ENCODE measurements at regions not wholly inside any gene's neighbourhood (a gene's known extent, or its start where the extent isn't known, plus 50 kb on each side); places are given as distances from the start of the nearest gene placed in this dataset.

DNA sequence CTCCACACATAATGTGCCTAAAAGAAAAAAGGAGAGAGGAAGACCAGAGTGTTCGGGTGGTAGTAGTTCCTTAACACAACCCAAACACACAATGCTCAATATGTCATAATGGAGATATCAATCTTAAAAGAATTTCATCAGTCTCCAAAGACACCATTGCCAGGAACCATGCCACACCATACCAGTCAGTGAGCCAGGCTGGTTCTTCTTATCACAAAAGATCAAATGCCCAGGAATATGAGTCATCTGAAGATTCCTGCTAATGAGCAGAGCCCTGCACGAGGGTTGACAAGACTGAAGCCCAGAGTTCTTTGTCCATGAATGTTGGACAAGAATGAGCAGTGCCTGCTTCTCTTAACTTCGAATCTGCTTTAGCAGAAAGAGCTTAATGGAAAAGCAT lies 262.3 kb downstream of the ZNF516 start:
- H3K36me3 ChIP-seq (replicated peaks; ENCODE audit: control insufficient read depth, insufficient read depth, low read length), result no peaks in the 10 kb centered on the region
- no peaks in the 10 kb centered on the region for H3K27me3 ChIP-seq (ENCODE audit: control insufficient read depth, insufficient read depth, low read length)
- no peak overlapping the region for H3K4me3 ChIP-seq (ENCODE audit: insufficient read depth, low read depth, low read length)
- DNase-seq, result no peak

DNA sequence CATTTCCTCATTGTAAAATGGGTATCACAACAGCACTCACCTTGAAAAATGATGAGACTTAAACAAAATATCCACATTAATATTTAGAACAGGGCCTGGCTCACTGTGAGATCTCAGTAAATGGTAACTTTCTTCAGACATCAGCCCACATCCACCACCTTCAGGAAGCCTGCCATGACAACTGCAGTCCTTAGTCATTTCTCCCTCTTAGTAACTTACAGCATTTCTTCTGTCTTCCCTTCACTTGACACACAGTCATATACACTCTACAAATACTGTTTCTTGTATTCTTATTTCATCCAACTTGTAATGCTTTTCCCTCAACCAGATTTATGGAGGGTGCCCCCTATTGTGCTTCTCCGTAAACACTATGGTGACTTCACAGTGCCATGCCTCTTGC lies 263.0 kb downstream of the ZNF516 start:
- DNase-seq, result no peak
- no peaks in the 10 kb centered on the region for H3K36me3 ChIP-seq (replicated peaks; ENCODE audit: control insufficient read depth, insufficient read depth, low read length)
- H3K4me3 ChIP-seq (ENCODE audit: insufficient read depth, low read depth, low read length), result no peak overlapping the region

DNA sequence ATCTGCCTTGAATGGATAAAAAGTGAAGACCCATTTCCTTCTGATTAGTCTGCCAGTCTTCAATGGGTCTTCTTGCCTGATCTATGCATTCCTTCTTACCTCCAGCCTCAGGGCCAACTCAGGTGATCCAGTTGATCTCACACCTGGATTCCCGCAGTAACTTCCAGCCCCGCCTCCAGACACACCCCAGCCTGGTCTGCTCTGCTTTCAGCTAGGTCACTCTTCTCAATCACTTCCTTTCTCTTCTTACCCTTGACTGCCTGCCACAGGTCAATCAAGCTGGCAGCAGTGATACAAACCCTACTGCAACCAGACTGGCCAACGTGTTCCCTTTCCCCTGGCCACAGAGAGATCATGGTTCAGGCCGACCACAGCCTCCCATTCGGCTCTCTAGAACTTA lies 263.6 kb downstream of the ZNF516 start:
- no peaks in the 10 kb centered on the region for H3K27me3 ChIP-seq (ENCODE audit: control insufficient read depth, insufficient read depth, low read length)
- no peaks in the 10 kb centered on the region for H3K36me3 ChIP-seq (replicated peaks; ENCODE audit: control insufficient read depth, insufficient read depth, low read length)
- no peak overlapping the region for H3K4me3 ChIP-seq (ENCODE audit: insufficient read depth, low read depth, low read length)
- DNase-seq, result no peak

More for the DNA sequence above, 263.0 kb downstream of the ZNF516 start:
- no peaks in the 10 kb centered on the region for H3K27me3 ChIP-seq (ENCODE audit: control insufficient read depth, insufficient read depth, low read length)

DNA sequence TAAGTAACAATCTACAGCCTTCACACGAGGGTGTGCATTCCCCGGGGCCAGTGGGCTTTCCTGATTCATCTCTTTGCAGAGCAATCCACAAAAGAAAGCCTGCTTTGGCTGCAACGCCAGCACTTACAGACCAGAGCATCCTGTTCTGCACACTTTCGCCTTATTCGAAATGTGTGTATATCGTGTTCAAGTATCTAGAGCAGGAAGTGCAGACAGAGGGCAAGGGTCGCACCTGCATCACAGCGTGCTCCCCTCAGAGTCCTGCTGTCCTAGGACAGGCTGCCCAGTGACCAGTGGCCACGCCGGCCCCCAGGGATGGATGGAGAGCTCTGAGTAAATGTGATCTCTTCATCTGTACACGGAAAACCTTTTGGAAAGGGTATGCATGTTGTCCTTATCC lies 264.3 kb downstream of the ZNF516 start:
- H3K36me3 ChIP-seq (replicated peaks; ENCODE audit: control insufficient read depth, insufficient read depth, low read length), result no peaks in the 10 kb centered on the region
- H3K27me3 ChIP-seq (ENCODE audit: control insufficient read depth, insufficient read depth, low read length), result no peaks in the 10 kb centered on the region
- no peak overlapping the region for H3K4me3 ChIP-seq (ENCODE audit: insufficient read depth, low read depth, low read length)
- DNase-seq, result no peak

DNA sequence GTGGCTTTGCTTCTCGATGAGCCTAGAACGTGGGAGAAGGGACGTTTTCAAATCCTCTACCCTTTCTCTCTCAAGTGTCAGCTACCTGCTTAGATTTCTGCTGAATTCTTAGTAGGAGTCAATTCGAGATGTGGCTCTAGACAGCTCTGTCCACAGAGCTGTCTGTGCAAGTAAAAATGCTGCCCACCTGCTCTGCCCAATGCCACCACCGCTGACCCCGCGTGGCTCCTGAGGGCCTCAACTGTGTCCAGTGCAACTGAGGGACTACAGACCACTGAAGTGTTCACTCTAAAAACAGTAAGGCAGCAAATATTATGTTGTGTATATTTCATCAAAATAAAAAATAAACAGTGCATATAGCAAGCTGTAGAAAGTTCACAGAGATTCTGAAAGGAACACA lies 266.3 kb downstream of the ZNF516 start:
- Histone ChIP-seq H3K36me3 (replicated peaks; ENCODE audit: control insufficient read depth, insufficient read depth, low read length) (no peaks in the 10 kb centered on the region), H3K4me3 (ENCODE audit: insufficient read depth, low read depth, low read length) (no peak overlapping the region), H3K27me3 (ENCODE audit: control insufficient read depth, insufficient read depth, low read length) (no peaks in the 10 kb centered on the region)
- no peak for DNase-seq

DNA sequence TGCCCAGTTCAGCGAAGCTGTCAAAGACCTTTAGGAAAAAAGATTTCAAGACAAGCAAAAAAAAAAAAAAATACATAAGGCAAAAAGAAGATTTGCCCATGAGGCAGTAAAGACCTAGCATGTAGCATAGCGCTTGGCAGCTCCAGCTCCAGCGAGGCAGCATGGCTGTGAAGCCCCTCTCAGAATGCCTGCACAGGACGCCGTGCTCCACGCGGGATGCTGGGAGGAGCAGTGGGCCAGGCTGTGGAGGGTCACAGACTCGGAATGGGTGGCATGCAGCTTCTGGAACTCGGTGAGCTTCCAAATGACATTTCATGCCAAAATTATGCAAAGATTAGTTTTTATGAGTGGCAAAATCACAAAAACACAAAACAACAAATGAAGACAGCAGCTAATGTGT lies 267.3 kb downstream of the ZNF516 start:
- H3K36me3 ChIP-seq (replicated peaks; ENCODE audit: control insufficient read depth, insufficient read depth, low read length), result no peaks in the 10 kb centered on the region
- H3K27me3 ChIP-seq (ENCODE audit: control insufficient read depth, insufficient read depth, low read length), result no peaks in the 10 kb centered on the region
- DNase-seq, result no peak
- H3K4me3 ChIP-seq (ENCODE audit: insufficient read depth, low read depth, low read length), result no peak overlapping the region

DNA sequence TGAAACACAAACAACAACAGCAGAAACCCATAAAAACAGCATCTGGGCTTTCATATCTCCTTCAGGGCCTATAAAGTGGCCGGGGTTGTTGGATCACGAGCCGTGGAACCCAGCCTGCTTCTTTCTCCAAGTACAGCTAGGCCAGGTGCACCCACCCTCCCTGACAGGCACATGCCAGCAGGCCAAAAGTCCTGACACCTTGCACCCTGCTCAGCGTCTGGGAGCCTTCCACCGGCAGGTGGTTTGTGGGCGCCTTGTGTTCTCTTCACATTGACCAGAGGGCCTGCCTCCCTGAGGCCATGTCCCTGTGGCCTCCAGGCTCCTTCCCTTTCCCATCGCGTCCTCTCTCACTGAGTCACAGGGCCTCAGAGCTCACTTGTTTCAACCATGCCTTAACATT lies 271.6 kb downstream of the ZNF516 start:
- H3K27me3 ChIP-seq (ENCODE audit: control insufficient read depth, insufficient read depth, low read length), result no peaks in the 10 kb centered on the region

DNA sequence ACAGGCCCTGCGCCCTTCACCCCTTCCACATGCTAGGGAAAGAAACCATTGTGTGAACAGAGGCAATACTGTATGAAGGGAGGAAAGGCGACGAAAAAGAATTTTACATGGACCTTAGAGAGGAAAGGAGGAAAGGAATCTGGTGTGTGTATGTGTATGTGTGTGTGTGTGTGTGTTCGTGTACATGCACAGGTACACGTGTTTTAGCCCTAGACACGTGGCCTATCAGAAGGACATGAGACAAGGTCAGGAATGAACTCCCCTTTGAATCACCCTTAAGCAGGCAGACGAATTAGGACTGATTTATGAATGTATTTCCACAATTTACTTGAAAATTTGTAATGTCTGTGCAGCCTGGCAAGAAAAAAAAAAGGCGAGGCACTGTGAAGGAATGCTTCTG lies 276.0 kb downstream of the ZNF516 start:
- Histone ChIP-seq H3K36me3 (replicated peaks; ENCODE audit: control insufficient read depth, insufficient read depth, low read length) (no peaks in the 10 kb centered on the region), H3K27me3 (ENCODE audit: control insufficient read depth, insufficient read depth, low read length) (no peaks in the 10 kb centered on the region), H3K4me3 (ENCODE audit: insufficient read depth, low read depth, low read length) (no peak overlapping the region)
- no peak for DNase-seq

More for the DNA sequence above, 271.6 kb downstream of the ZNF516 start:
- no peak for DNase-seq
- H3K36me3 ChIP-seq (replicated peaks; ENCODE audit: control insufficient read depth, insufficient read depth, low read length), result no peaks in the 10 kb centered on the region
- H3K4me3 ChIP-seq (ENCODE audit: insufficient read depth, low read depth, low read length), result no peak overlapping the region

DNA sequence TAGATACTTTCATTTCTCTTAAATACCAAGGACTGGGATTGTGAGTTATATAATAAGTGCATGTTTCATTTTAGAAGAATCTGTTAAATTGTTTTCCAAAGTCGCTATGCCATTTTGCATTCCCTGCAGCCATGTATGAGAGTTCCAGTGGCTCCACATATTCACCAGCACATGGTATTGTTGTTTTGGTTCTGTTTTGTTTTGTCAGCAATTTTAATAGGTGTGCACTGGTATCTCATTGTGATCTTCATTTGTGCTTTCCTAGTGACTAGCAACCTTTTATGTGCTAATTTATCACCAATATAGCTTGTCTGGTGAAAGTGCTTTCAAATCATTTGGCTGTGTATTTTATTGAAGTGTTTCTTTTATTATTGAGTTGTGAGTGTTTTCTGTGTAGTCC lies 278.9 kb downstream of the ZNF516 start:
- Histone ChIP-seq H3K4me3 (ENCODE audit: insufficient read depth, low read depth, low read length) (no peak overlapping the region), H3K36me3 (replicated peaks; ENCODE audit: control insufficient read depth, insufficient read depth, low read length) (no peaks in the 10 kb centered on the region), H3K27me3 (ENCODE audit: control insufficient read depth, insufficient read depth, low read length) (no peaks in the 10 kb centered on the region)
- no peak for DNase-seq

DNA sequence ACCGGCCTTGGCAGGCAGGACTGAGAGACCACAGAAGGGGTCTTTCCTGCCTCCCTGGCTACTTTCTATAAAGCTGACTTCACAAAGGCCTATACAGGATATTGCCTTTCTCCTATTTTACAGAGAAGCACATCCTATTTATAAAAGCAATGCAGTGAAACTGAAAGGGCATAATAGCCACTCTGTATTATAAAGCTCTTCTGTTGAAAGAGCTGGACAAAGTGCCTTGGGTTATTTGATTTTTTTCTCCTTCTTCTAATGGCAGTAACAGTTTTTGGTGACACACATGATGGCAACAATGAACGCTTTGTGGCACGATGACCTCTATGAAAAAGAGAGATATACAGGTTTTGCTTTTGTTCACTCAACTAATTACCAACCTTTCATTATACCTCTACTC lies 281.1 kb downstream of the ZNF516 start:
- Histone ChIP-seq H3K4me3 (ENCODE audit: insufficient read depth, low read depth, low read length) (no peak overlapping the region), H3K36me3 (replicated peaks; ENCODE audit: control insufficient read depth, insufficient read depth, low read length) (no peaks in the 10 kb centered on the region)

DNA sequence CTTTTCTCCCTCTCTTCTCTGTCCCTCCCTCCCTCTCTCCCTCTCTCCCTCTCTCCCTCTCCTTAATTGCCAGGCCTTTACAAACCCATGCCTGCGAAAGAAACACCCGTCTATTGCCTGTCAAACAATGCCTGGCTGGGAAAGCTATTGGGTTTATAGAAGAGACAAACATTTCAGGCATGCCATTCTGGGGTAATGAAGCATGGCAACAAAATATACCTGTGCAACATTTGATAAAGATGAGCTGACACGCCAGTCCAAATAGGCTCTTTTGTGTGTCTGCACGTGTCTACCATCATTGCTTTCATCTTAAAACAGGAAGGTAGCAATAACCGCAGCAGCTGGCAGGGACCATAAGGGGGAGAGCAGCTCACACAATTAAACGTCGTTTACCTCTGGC lies 282.1 kb downstream of the ZNF516 start:
- no peak for DNase-seq
- Histone ChIP-seq H3K36me3 (replicated peaks; ENCODE audit: control insufficient read depth, insufficient read depth, low read length) (no peaks in the 10 kb centered on the region), H3K27me3 (ENCODE audit: control insufficient read depth, insufficient read depth, low read length) (no peaks in the 10 kb centered on the region), H3K4me3 (ENCODE audit: insufficient read depth, low read depth, low read length) (no peak overlapping the region)

More for the DNA sequence above, 281.1 kb downstream of the ZNF516 start:
- no peaks in the 10 kb centered on the region for H3K27me3 ChIP-seq (ENCODE audit: control insufficient read depth, insufficient read depth, low read length)
- DNase-seq, result no peak

DNA sequence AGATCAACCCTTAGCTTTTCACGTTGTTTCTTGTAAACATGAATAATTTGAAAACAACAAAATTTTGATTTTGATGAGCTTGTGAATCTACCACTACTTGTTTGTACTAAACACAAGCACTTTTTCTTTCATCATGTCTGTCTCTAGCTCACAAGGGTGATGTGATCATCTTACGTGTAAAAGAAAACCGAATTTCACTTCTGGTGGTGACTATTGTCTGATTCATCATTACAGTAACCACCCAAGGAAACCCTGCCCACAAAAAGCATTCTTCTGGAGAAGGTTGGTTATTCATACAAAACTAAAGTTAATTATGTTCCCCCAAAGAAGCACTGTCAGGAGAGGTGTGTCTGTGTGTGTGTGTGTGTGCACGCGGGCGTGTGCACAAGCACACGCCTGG lies 285.4 kb downstream of the ZNF516 start:
- H3K27me3 ChIP-seq (ENCODE audit: control insufficient read depth, insufficient read depth, low read length), result no peaks in the 10 kb centered on the region
- no peak overlapping the region for H3K4me3 ChIP-seq (ENCODE audit: insufficient read depth, low read depth, low read length)
- H3K36me3 ChIP-seq (replicated peaks; ENCODE audit: control insufficient read depth, insufficient read depth, low read length), result no peaks in the 10 kb centered on the region
- DNase-seq, result no peak

DNA sequence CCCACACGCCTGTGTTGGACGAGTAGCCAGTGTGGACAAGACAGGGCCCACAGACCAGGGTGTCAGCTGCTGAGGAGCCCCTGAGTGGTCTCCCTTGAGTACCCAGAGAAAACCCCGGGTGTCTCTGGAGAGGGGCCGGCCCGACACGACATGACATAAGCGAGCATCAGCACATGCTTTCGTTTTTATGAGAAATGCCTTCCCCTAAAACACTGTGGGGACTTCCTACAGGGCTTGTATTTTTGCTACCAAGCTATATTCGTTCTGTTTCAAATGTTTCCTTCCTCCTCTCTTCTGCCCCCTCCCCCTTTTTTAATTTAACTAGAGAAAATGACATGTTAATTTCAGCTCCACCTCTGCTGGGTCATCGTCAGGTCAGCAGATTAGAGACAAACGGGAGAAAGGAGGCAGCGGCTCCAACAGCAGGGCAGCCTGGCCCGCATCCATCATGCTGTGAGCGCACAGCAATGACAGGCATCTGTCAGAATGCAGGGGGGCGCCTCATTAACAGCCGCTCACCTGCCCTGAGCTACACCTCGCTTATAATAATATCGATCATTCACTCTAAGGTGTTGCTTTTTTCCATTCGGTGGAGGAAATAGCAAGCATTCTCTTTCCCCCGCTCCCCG lies 286.2 kb downstream of the ZNF516 start:
- H3K27me3 ChIP-seq (ENCODE audit: control insufficient read depth, insufficient read depth, low read length), result no peaks in the 10 kb centered on the region
- no peak overlapping the region for H3K4me3 ChIP-seq (ENCODE audit: insufficient read depth, low read depth, low read length)
- H3K36me3 ChIP-seq (replicated peaks; ENCODE audit: control insufficient read depth, insufficient read depth, low read length), result no peaks in the 10 kb centered on the region
- DNase-seq, result peak; percentile 37

DNA sequence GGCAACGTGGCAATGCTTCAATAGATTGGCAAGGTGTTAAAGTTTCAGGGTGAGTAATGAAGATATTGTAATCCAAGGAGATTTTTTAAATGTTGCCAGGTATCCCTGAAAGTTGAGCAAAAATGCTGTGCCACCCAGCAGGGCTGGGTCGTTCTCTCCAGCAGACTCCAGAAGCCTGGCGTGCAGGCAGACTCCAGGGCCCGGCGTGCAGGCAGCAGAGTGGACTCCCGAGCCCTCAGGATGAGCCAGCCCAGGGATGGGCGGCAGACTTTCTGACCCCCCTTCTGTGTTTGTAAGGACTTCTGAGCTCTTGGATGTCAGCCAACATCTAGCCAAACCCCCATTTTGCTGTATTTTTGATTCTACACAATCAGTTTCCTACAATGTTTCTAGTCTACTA lies 289.1 kb downstream of the ZNF516 start:
- Histone ChIP-seq H3K36me3 (replicated peaks; ENCODE audit: control insufficient read depth, insufficient read depth, low read length) (no peaks in the 10 kb centered on the region), H3K4me3 (ENCODE audit: insufficient read depth, low read depth, low read length) (no peak overlapping the region), H3K27me3 (ENCODE audit: control insufficient read depth, insufficient read depth, low read length) (no peaks in the 10 kb centered on the region)
- no peak for DNase-seq

DNA sequence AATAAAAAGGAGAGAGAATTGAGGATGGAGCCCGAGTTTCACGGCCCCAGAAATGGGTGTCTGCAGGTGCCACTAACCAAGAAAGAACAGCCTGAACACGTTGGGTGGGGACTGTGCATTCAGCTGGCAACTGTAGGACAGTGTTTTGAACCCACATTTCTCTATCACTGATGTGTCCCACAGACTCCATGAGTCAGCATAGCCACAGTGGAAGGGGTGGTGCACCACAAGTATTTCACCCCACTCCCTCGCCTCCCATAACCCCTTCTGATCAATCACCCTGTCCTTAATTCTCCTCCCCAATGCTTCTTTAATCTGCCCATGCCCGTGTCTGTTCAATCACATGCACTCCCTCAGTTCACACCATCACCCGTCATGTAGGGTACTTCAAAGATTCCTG lies 291.5 kb downstream of the ZNF516 start:
- Histone ChIP-seq H3K27me3 (ENCODE audit: control insufficient read depth, insufficient read depth, low read length) (no peaks in the 10 kb centered on the region), H3K36me3 (replicated peaks; ENCODE audit: control insufficient read depth, insufficient read depth, low read length) (no peaks in the 10 kb centered on the region), H3K4me3 (ENCODE audit: insufficient read depth, low read depth, low read length) (no peak overlapping the region)
- DNase-seq, result no peak

DNA sequence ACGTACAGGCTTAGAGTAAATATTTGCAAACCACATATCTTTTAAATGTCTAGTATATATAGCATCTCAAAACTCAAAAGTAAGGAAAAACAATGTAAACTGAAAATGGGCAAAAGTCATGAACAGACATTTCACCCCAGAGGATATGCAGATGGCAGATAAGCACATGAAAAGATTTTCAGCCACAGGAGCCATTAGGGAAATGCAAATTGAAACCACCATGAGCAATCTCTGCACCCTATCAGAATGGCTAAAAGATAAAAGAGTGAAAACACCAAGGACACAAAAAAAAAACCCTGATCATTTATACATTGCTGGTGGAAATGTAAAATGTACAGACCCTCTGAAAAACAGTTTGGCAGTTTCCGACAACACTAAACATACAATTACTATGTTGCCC lies 292.7 kb downstream of the ZNF516 start:
- DNase-seq, result no peak
- Histone ChIP-seq H3K4me3 (ENCODE audit: insufficient read depth, low read depth, low read length) (no peak overlapping the region), H3K36me3 (replicated peaks; ENCODE audit: control insufficient read depth, insufficient read depth, low read length) (no peaks in the 10 kb centered on the region), H3K27me3 (ENCODE audit: control insufficient read depth, insufficient read depth, low read length) (no peaks in the 10 kb centered on the region)
